ENCODE measurements at regions not wholly inside any gene's neighbourhood (a gene's known extent, or its start where the extent isn't known, plus 50 kb on each side); places are given as distances from the start of the nearest gene placed in this dataset.

DNA sequence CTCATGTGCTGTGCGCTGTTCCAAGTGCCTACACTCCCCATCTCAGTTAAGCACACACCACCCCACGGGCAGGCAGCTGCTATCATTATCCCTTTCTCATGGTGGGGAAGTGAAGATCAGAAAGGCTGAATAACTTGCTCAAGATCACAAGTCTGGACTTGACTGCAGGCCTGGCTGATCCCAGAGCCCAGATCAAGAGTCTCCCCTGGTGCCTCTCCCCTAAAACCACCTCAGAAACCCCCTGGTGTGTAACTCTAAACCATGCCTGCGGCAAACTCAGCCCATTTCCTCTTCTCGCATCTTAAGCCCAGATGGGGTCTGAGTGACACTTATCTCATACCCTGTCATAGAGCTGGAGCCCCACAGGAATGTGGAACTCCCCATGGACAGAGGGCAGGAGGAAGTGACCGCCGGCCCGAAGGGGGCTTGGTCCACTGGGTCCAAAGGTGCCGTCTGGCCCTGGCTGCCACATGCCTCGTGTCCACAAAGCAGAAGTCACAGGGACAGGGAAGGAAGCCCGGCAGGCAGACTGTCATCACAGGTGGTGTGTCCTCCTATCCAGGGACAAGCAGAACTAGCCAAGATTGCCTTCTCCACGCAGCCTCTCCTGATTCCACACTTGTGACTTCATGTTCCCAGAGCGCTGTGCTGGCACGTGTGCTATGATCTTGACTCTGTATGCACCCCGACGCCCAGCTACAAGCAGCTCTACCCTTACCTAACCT, 92.1 kb downstream of the SYF2 start:
- no peak for DNase-seq
- TF ChIP-seq POLR2A (IDR thresholded peaks at IDR 0.05; ENCODE audit: low read length) (no peak), GATA1 (IDR thresholded peaks at IDR 0.05; ENCODE audit: low read depth, low read length) (no peak)

DNA sequence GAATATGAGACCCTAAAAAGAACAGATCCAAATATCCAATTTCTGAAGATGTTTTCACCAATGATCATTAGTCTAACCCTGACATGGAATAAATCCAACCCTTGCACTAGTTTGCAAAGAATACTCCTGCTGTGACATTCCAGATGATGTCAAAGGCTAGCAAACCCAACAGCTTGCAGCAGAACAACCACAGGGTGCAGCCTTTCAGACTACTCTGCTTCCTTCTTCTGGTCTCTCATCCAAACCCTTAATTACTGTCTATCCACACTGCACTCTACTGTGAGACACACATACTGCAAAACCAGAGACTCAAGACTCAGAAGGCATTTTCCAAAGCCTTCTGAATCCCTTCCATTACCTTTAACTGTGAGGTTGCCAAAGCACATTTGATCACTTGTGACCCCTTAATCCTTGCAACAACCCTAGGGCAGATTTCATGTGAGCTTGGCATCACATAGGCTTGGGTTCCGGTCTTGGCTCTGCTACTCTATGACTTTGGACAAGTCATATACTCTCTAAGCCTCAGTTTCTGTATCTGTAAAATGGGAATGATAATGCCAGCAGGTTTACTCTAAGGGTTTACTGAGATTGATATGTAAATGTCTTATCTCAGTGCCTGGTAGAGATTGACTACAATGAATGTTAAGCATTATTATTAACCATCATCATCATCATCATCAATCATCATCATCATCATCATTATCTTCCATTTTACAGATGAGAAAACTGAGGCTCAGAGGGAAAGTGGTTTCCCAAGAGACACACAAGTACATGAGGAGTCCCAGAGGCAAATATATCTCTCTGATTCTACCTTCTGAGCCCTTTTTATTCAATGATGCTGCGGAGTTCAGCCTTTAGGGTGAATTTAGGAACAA, 94.5 kb downstream of the SYF2 start:
- no peak for TF ChIP-seq GATA1 (IDR thresholded peaks at IDR 0.05; ENCODE audit: low read depth, low read length)
- no peak for TF ChIP-seq POLR2A (IDR thresholded peaks at IDR 0.05; ENCODE audit: low read length)
- no peak for DNase-seq

DNA sequence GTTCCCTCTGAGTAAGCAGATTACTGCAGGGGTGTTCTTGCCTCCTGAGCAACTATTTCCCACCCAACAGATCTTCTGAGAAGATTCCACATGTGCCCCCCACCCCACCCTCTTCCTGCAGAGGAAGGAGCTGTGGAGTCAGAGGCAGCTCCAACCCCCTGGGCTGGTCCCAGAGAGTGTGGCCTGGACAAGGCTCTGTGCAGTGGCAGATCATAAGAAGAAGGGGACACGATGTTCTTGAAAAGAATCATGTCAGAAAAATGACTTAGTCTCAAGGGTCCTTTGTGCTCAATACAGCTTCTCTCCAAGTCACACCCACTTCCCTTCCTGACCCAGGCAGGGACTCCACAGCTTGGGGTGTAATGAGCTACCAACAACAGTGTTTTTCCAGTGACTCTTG, 95.2 kb downstream of the SYF2 start:
- no peak for DNase-seq
- TF ChIP-seq GATA1 (IDR thresholded peaks at IDR 0.05; ENCODE audit: low read depth, low read length): no peak
- TF ChIP-seq POLR2A (IDR thresholded peaks at IDR 0.05; ENCODE audit: low read length): no peak

DNA sequence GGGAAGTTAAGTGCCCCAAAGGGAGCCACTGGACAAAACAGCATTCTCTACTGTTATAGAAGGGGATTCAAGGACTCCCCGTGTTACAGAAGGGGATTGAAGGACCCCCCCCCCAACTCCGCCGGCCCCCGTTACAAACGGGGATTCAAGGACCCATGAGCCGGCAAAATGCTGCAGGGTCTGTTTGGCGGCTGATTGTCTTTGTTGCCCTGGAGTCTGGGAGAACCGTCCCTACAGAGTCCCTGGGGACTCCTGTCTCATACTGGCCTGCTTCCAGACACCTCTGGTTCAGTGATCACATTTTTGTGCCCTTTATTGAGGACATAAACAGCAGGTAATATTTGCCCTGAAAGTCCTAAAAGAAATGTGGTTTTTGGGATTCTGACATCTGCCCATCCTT, 96.4 kb downstream of the SYF2 start:
- no peak for DNase-seq

DNA sequence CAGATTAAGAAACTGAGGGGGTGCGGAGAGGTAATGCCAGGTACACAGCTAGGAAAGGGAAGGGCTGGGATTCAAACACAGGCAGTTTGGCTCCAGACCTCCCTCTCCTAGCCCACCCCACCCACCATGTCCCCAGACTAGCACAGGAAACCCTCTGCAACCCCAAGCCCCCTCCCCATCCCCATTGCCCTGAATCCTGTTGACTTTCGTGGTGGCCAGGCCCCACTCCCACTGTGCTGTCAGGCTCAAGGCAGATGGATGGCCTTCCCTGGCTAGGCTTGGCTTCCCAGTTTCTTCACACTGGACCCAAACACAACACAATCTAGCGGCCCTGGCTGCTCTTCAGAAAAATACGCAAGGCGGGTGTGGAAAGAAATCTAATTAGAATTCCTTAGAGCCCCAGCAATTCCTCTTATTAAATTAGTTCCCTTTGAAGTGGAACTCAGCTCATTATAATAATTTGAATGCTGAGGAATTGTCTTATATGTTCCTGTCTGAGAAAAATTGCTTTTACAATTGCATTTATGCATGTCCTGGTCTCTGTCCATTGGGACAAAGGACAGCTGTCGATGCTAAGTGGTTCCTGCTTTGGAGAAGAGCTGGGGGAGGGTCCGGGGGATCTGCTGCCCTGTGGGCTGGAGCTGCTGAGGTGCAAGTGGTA, 97.4 kb downstream of the SYF2 start:
- TF ChIP-seq POLR2A (IDR thresholded peaks at IDR 0.05; ENCODE audit: low read length) (no peak), GATA1 (IDR thresholded peaks at IDR 0.05; ENCODE audit: low read depth, low read length) (no peak)
- no peak for DNase-seq

More for the DNA sequence above, 96.4 kb downstream of the SYF2 start:
- TF ChIP-seq POLR2A (IDR thresholded peaks at IDR 0.05; ENCODE audit: low read length): no peak

DNA sequence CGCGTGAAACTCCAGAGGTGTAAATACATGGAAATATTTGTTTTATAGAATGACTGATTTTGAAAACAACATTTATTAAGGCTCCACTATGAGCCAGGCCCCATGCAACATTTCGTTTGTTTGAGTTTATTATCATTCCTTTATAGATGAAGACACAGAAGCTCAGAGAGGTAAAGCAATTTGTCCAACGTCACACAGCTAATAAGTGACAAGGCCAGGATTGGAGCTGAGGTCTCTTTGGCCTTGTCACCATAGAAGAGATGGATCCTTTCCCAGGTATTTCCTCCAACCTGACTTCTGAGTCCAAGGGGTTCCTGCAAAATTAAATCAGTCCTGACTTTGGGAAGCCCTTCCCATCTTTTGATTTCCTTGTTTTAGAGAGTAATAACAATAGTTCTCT, 98.0 kb downstream of the SYF2 start:
- no peak for DNase-seq
- TF ChIP-seq POLR2A (IDR thresholded peaks at IDR 0.05; ENCODE audit: low read length) (no peak), GATA1 (IDR thresholded peaks at IDR 0.05; ENCODE audit: low read depth, low read length) (no peak)

DNA sequence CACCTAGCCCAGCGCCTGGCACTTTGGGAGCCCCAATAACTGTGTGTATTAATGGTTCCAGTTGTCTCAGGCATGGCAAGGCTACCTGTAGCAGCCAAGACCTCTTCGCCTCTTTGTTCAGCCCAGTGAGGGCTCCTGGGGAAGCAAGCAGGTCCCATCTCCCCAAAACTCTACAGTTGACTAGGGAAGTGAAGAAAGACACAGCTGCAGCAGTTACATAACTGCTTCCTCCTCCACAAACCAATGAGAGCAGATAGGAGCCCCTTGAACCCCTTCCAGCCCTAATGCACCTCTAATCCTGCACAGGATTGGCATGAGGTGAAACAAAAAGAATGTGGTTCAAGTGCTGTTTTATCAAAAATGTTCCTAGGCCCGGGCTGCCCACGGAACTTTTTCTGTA, 100.5 kb downstream of the SYF2 start:
- DNase-seq: no peak
- TF ChIP-seq POLR2A (IDR thresholded peaks at IDR 0.05; ENCODE audit: low read length) (no peak), GATA1 (IDR thresholded peaks at IDR 0.05; ENCODE audit: low read depth, low read length) (no peak)

DNA sequence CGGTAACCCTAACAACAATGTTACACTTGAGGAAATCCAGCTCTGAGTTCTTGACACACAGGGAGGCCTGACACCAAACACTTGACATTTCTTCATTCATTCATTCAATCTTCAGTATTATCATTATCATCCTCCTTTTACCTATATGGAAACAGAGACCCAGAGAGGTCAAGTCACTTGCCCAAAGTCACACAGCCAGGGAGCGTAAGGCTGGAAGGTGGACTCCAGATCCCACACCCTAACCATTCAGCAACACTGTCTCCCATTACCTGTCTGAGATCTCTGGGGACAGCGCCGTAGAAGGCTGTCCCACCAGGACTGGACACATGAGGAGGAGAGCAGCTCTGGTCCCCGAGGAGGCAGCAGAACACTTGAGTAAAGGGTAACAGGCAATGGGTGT, 101.4 kb downstream of the SYF2 start:
- no peak for DNase-seq
- TF ChIP-seq POLR2A (IDR thresholded peaks at IDR 0.05; ENCODE audit: low read length) (no peak), GATA1 (IDR thresholded peaks at IDR 0.05; ENCODE audit: low read depth, low read length) (no peak)

DNA sequence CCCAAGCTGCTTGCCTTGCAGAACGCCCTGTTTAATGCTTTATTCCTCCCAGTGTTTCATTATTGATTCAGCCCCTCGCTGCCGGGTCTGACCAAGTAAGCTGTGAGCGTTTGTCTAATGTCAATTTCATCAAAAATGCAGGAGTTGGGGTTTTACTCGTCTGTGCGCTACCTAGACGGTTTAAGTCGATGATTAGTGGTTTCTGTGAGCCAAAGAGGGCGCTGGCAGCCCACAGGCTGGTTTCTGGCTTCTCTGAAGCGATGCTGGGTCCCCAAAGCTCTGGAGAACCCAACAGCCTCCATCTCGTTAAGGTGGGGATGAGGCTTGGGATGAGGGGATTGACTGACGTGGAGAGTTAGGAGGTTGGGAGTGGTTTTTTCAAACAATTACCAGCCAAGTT, 102.9 kb downstream of the SYF2 start:
- TF ChIP-seq GATA1 (IDR thresholded peaks at IDR 0.05; ENCODE audit: low read depth, low read length): no peak
- TF ChIP-seq POLR2A (IDR thresholded peaks at IDR 0.05; ENCODE audit: low read length): no peak
- DNase-seq: no peak

DNA sequence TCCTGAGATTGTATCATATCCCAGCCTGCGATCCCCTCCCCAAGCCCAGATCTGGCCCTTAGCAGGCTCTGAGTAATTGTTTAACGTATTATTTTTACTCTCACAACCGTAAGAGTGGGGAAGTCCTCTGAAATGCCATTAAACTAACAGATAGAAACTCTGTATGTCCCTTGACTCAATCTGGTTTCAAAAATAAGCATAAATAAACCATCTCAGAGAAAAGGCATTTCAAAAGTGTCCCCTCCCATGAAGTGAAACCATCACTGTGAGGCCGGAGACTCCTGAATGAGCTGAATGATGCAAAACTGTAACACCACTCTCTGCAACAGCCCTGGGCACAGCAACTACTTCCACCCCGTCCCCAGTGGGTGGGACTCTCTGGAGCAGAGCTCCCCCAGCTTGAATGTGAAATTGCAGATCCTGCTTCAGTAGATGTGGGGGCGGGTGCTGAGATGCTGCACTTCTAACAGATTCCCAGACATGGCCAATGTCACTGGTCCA, 104.1 kb downstream of the SYF2 start:
- DNase-seq: no peak
- no peak for TF ChIP-seq GATA1 (IDR thresholded peaks at IDR 0.05; ENCODE audit: low read depth, low read length)
- no peak for TF ChIP-seq POLR2A (IDR thresholded peaks at IDR 0.05; ENCODE audit: low read length)

DNA sequence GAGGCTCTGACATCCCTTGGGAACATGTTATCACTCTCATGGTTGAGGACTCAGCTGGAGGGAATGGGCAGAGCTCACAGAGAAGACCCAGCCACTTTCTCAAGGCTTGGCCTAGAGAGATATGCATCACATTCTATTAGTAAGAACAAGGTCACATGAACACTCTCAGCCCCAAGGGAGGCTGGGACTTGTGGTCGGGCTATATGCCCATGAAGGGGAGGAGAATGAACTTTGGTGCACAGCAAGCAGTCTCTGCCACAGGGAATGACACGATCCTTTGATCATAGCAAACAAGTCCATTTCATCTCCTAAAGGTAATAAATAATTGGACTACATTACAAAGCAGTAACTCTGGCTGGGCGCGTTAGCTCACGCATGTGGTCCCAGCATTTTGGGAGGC, 105.7 kb downstream of the SYF2 start:
- DNase-seq: peak in 1 of 2 experiments; percentile 9
- TF ChIP-seq POLR2A (IDR thresholded peaks at IDR 0.05; ENCODE audit: low read length) (no peak), GATA1 (IDR thresholded peaks at IDR 0.05; ENCODE audit: low read depth, low read length) (no peak)

DNA sequence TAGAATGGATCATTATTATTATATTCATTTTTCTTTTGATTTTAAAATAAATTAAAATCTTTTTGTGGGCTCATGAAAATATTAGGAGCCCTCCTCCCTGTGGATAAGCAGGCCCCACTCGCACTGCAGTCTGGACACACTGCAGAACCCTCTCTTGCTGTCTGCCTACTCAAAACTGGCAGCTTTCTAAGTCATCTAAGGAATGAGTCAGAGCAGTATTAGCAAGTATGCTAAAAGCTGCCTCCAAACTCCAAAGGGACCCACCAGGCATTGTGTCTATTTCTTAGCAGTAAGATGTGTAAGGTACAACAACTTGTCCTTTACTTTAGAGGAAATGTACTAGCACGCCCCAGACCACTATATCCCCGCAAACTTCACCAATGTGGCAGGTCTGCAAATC, 108.8 kb downstream of the SYF2 start:
- no peak for DNase-seq
- no peak for TF ChIP-seq GATA1 (IDR thresholded peaks at IDR 0.05; ENCODE audit: low read depth, low read length)
- TF ChIP-seq POLR2A (IDR thresholded peaks at IDR 0.05; ENCODE audit: low read length): no peak

DNA sequence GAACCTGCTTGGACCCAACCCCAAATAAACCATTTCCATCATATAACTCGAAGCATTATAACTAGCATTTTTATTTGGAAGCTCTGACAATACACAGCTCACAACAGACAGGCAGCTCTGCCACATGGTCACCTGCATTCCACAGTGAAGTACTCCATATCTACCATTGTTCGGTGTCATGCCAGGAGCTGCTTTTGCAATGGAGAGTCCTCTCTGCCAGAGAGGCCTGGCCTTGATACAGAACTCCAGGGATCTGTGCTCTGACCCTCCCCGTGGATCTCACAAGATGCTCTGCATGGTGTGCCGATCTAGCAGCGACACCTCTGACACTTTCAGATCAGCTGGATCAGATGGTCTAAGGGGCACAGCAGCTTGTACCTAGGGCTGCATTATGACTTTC, 109.6 kb downstream of the SYF2 start:
- TF ChIP-seq GATA1 (IDR thresholded peaks at IDR 0.05; ENCODE audit: low read depth, low read length) (no peak), POLR2A (IDR thresholded peaks at IDR 0.05; ENCODE audit: low read length) (no peak)
- no peak for DNase-seq

DNA sequence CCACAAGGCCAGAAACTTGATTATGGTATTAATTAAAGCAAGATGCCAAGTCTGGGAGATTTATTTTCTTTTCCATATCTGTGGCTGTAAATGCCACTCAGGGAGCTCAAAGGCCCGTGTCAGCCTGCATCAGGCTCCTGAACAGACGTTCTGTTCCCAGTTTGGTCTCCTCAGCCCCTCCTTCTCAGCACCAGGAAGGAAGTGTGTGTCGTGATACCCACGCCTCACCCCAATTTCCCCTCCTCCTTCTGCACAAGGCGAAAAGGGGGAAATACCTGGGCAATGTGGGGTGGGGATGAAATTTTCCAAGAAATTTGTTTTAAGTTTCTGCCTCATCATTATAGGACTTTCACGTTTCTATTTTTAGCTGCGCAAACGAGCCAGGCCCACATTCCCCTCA, 112.0 kb downstream of the SYF2 start:
- DNase-seq: no peak
- TF ChIP-seq POLR2A (IDR thresholded peaks at IDR 0.05; ENCODE audit: low read length) (no peak), GATA1 (IDR thresholded peaks at IDR 0.05; ENCODE audit: low read depth, low read length) (no peak)
